ENCODE measurements at regions not wholly inside any gene's neighbourhood (a gene's known extent, or its start where the extent isn't known, plus 50 kb on each side); places are given as distances from the start of the nearest gene placed in this dataset.

DNA sequence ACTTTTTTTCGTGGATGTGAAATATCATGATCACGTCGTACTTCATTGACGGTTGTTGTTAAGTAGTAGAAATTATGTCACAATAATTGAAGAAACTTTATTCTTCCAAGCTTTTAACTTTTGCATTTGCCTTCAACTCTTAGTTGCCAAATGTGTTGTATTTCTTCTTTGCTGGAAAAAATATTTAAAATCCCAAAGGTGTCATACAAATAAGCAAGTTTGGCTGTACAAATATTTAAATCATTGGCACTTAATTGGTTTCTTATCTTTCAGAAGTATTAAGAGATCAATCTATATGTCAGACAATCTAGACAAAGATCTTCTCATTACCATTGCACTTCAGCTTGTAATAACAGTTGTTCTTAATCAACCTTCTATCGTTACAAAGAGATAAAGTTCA lies 204.0 kb upstream of the HDAC4 start:
- no peaks in the 10 kb centered on the region for H3K4me1 ChIP-seq (ENCODE audit: control insufficient read depth in 4 of 4, insufficient read depth in 4 of 4, low read length in 3 of 4)
- H3K36me3 ChIP-seq (ENCODE audit: control insufficient read depth in 4 of 4, insufficient read depth in 3 of 4, low read depth in 1 of 4, low read length in 3 of 4) = no peaks in the 10 kb centered on the region
- TF ChIP-seq NR2F2 (IDR thresholded peaks at IDR 0.05) = no peak
- TF ChIP-seq, protein P1, sequence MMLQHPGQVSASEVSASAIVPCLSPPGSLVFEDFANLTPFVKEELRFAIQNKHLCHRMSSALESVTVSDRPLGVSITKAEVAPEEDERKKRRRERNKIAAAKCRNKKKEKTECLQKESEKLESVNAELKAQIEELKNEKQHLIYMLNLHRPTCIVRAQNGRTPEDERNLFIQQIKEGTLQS (IDR thresholded peaks at IDR 0.05) = no peak
- no peak for TF ChIP-seq FOXA1 (IDR thresholded peaks at IDR 0.05)
- no peak for TF ChIP-seq FOXA2 (IDR thresholded peaks at IDR 0.05)
- no peak for TF ChIP-seq YY1 (IDR thresholded peaks at IDR 0.05)
- TF ChIP-seq HNF4A (conservative IDR thresholded peaks at IDR 0.05) = no peak
- TF ChIP-seq, protein P2, sequence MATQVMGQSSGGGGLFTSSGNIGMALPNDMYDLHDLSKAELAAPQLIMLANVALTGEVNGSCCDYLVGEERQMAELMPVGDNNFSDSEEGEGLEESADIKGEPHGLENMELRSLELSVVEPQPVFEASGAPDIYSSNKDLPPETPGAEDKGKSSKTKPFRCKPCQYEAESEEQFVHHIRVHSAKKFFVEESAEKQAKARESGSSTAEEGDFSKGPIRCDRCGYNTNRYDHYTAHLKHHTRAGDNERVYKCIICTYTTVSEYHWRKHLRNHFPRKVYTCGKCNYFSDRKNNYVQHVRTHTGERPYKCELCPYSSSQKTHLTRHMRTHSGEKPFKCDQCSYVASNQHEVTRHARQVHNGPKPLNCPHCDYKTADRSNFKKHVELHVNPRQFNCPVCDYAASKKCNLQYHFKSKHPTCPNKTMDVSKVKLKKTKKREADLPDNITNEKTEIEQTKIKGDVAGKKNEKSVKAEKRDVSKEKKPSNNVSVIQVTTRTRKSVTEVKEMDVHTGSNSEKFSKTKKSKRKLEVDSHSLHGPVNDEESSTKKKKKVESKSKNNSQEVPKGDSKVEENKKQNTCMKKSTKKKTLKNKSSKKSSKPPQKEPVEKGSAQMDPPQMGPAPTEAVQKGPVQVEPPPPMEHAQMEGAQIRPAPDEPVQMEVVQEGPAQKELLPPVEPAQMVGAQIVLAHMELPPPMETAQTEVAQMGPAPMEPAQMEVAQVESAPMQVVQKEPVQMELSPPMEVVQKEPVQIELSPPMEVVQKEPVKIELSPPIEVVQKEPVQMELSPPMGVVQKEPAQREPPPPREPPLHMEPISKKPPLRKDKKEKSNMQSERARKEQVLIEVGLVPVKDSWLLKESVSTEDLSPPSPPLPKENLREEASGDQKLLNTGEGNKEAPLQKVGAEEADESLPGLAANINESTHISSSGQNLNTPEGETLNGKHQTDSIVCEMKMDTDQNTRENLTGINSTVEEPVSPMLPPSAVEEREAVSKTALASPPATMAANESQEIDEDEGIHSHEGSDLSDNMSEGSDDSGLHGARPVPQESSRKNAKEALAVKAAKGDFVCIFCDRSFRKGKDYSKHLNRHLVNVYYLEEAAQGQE (IDR thresholded peaks at IDR 0.05) = no peak
- TF ChIP-seq EGR1 (IDR thresholded peaks at IDR 0.05; ENCODE audit: low read depth in 2 of 2) = no peak
- no peak for TF ChIP-seq RAD21 (IDR thresholded peaks at IDR 0.05)
- TF ChIP-seq RXRA (IDR thresholded peaks at IDR 0.05) = no peak
- no peak for TF ChIP-seq CTCF (IDR thresholded peaks at IDR 0.05; ENCODE audit: low read depth, low read length, missing input control)
- H3K27me3 ChIP-seq (ENCODE audit: control insufficient read depth in 4 of 4, insufficient read depth in 4 of 4, low read length in 3 of 4) = no peaks in the 10 kb centered on the region
- H3K9ac ChIP-seq (ENCODE audit: low read depth in 1 of 2, low read length in 2 of 2) = no peak overlapping the region
- no peak for DNase-seq (ENCODE audit: low spot score)
- WGBS = 86% methylated on average over 5 of the region's 5 CpGs
- no peak overlapping the region for H3K27ac ChIP-seq (ENCODE audit: low read depth in 1 of 2, low read length in 2 of 2)
- H3K9me3 ChIP-seq (ENCODE audit: control insufficient read depth in 4 of 4, low read length in 3 of 4) = peaks cover 0 to 3% (median under 1%) of the 10 kb centered on the region in 4 donors
- H3K4me3 ChIP-seq (ENCODE audit: low read depth in 1 of 3, low read length in 3 of 3) = no peak overlapping the region

DNA sequence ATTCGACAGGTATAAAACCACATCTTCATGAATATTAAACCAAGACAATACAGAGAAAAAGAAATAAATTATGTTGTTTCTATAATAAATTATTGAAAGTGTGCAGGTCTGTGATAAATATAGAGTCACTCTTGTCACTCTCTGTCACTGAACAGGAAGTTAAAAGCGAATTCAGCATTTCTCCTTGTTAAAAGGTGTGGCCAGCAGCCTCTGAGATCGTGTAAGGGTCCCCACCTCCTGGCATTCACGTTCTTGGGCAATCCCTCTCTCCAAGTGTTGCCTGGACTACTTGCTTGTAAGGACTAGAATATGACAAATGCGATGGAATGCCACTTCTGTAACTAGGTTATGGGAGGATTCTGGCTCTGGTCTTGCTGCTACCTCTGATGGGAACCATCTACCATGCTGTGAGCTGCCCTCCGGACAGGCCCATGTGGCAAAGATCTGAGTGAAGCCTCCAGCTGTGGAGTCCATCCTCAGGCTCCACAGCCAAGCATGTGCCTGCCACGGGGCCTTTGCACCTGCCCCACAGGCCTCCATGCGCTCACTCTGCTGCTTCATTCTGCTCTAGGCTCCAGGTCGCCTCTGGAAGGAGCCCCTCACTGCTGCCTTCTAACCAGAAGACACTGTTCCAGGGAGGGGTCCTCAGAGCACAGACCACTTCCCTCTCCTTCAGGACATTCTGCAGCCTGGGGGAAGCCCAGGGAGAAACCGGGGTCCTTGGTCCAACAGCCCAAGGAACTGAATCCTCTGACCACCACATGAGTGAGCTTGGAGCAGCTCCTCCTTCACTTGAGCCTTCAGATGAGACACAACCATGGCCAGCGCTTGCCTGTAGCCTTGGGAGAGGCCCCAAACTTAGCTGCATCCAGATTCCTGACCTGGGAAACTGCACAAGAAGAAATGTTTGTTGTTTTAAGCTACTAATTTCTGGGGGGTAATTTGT lies 202.9 kb upstream of the HDAC4 start:
- no peaks in the 10 kb centered on the region for H3K4me1 ChIP-seq (ENCODE audit: control insufficient read depth in 4 of 4, insufficient read depth in 4 of 4, low read length in 3 of 4)
- 80% methylated on average over 11 of the region's 11 CpGs for WGBS
- H3K27me3 ChIP-seq (ENCODE audit: control insufficient read depth in 4 of 4, insufficient read depth in 4 of 4, low read length in 3 of 4) = no peaks in the 10 kb centered on the region
- DNase-seq (ENCODE audit: low spot score) = no peak
- H3K9ac ChIP-seq (ENCODE audit: low read depth in 1 of 2, low read length in 2 of 2) = no peak overlapping the region
- H3K27ac ChIP-seq (ENCODE audit: low read depth in 1 of 2, low read length in 2 of 2) = no peak overlapping the region
- no peaks in the 10 kb centered on the region for H3K36me3 ChIP-seq (ENCODE audit: control insufficient read depth in 4 of 4, insufficient read depth in 3 of 4, low read depth in 1 of 4, low read length in 3 of 4)
- no peak overlapping the region for H3K4me3 ChIP-seq (ENCODE audit: low read depth in 1 of 3, low read length in 3 of 3)
- TF ChIP-seq GABPA (IDR thresholded peaks at IDR 0.05 in 1 of 2, conservative IDR thresholded peaks at IDR 0.05 in 1 of 2) (no peak), JUND (IDR thresholded peaks at IDR 0.05) (no peak), RAD21 (IDR thresholded peaks at IDR 0.05) (no peak), HNF4A (conservative IDR thresholded peaks at IDR 0.05) (no peak), HNF4G (IDR thresholded peaks at IDR 0.05) (no peak), YY1 (IDR thresholded peaks at IDR 0.05) (no peak), TAF1 (conservative IDR thresholded peaks at IDR 0.05) (no peak)
- TF ChIP-seq, protein P3, sequence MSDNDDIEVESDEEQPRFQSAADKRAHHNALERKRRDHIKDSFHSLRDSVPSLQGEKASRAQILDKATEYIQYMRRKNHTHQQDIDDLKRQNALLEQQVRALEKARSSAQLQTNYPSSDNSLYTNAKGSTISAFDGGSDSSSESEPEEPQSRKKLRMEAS (IDR thresholded peaks at IDR 0.05) = no peak
- TF ChIP-seq, protein P1 (IDR thresholded peaks at IDR 0.05) = no peak
- peaks cover 0 to 3% (median under 1%) of the 10 kb centered on the region in 4 donors for H3K9me3 ChIP-seq (ENCODE audit: control insufficient read depth in 4 of 4, low read length in 3 of 4)

Data from liver (tissue), 8 donors.